Central memory CD4-positive, alpha-beta T cell (primary cell): ENCODE measurements at regions not wholly inside any gene's neighbourhood (a gene's known extent, or its start where the extent isn't known, plus 50 kb on each side); places are given as distances from the start of the nearest gene placed in this dataset.

Experiments used
- DNase-seq: peaks from one replicate; pipeline ENCODE4 v3.0.0; 2022

GRCh38 chr5:152026328-152027024, 101.8 kb upstream of the GLRA1 start:
- DNase-seq, result peak; percentile 70

- DNase-seq, result no peak
Observed at GRCh38 chr5:152016421-152016820, 91.8 kb upstream of the GLRA1 start.

GRCh38 chr5:152007653-152008335, 83.1 kb upstream of the GLRA1 start:
- DNase-seq, result no peak

GRCh38 chr5:152004095-152004494, 79.4 kb upstream of the GLRA1 start:
- no peak for DNase-seq
